ENCODE measurements at regions not wholly inside any gene's neighbourhood (a gene's known extent, or its start where the extent isn't known, plus 50 kb on each side); places are given as distances from the start of the nearest gene placed in this dataset.

GRCh38 chr3:13224967-13225366, 151.7 kb upstream of the IQSEC1 start:
- TF ChIP-seq CTCF (IDR thresholded peaks at IDR 0.05; ENCODE audit: low read depth, low read length) (no peak), EZH2phosphoT487 (IDR thresholded peaks at IDR 0.05; ENCODE audit: low read depth) (no peak)
